H1 (cell line): ENCODE measurements at regions not wholly inside any gene's neighbourhood (a gene's known extent, or its start where the extent isn't known, plus 50 kb on each side); places are given as distances from the start of the nearest gene placed in this dataset.

Source experiments
- CTCF ChIA-PET: fragments of 300-600 bp; sonication (Branson Sonifier 250); formaldehyde crosslinking; loops from one replicate; lab custom pipeline; 2021; ENCODE audit not compliant: partially characterized antibody; lab: Charles Lee
- POLR2A ChIA-PET: fragments of 300-600 bp; sonication (Branson Sonifier 250); formaldehyde crosslinking; loops from one replicate; lab custom pipeline; 2021; ENCODE audit warnings: inconsistent platforms; ENCODE audit not compliant: partially characterized antibody; lab: Charles Lee
- DNase-seq, 2 experiments: peaks; one replicate each; pipeline versions ENCODE4 v3.0.0 to v3.0.0-alpha.2; 2010 to 2022; ENCODE audit warnings: low spot score in 2 of 2, low read depth in 1 of 2, mixed read lengths in 1 of 2
- FAIRE-seq: peaks from 2 replicates; lab custom pipeline; 2011; peaks lifted over from hg19 to GRCh38; lab: Jason Lieb, UNC
- H2AFZ ChIP-seq: 2 replicates; pipeline ENCODE4 v1.8.1; 2012; ENCODE audit warnings: low read length, inconsistent platforms
- H2AK5ac ChIP-seq: 2 replicates; pipeline ENCODE4 v1.6.1; 2013; ENCODE audit warnings: low read depth, low read length
- H2BK120ac ChIP-seq: replicated peaks from 2 replicates; pipeline ENCODE3; 2013; ENCODE audit warnings: low read depth, low read length, inconsistent platforms
- H2BK12ac ChIP-seq: 2 replicates; pipeline ENCODE4 v1.6.1; 2013; ENCODE audit warnings: low read depth, low read length
- H2BK15ac ChIP-seq: 2 replicates; pipeline ENCODE4 v1.6.1; 2013; ENCODE audit warnings: low read length
- H2BK20ac ChIP-seq: 2 replicates; pipeline ENCODE4 v1.6.1; 2013; ENCODE audit warnings: low read length
- H2BK5ac ChIP-seq: 2 replicates; pipeline ENCODE4 v1.6.1; 2013; ENCODE audit warnings: low read depth, low read length
- H3K14ac ChIP-seq: 2 replicates; pipeline ENCODE4 v1.6.1; 2013; ENCODE audit warnings: inconsistent platforms; ENCODE audit not compliant: insufficient read length
- H3K18ac ChIP-seq: 2 replicates; pipeline ENCODE4 v1.6.1; 2013; ENCODE audit warnings: low read length; ENCODE audit errors: extremely low read depth
- H3K23ac ChIP-seq: 2 replicates; pipeline ENCODE4 v1.6.1; 2013; ENCODE audit warnings: inconsistent platforms; ENCODE audit not compliant: insufficient read length
- H3K23me2 ChIP-seq: 2 replicates; pipeline ENCODE4 v1.6.1; 2013; ENCODE audit warnings: low read depth, low read length
- H3K27ac ChIP-seq: 2 replicates; pipeline ENCODE4 v1.6.1; 2011; ENCODE audit warnings: low read depth, low read length, inconsistent platforms
- H3K27me3 ChIP-seq, 4 experiments: replicated peaks in 1 of 4; 1 replicate in 1 of 4; 2 replicates in 3 of 4; pipeline versions ENCODE4 v1.6.1 to v1.8.1; 2011 to 2013; ENCODE audit warnings: low read length in 3 of 4, mild to moderate bottlenecking in 3 of 4, inconsistent platforms in 2 of 4, mixed read lengths in 2 of 4, moderate library complexity in 1 of 4; ENCODE audit not compliant: control insufficient read depth in 3 of 4, insufficient read depth in 3 of 4; ENCODE audit errors: extremely low read depth in 1 of 4
- H3K36me3 ChIP-seq, 4 experiments: 2 replicates each; pipeline versions ENCODE4 v1.6.1 to v1.8.1; 2011 to 2013; ENCODE audit warnings: mild to moderate bottlenecking in 4 of 4, low read length in 3 of 4, moderate library complexity in 2 of 4, control low read depth in 1 of 4, inconsistent platforms in 1 of 4; ENCODE audit not compliant: insufficient read depth in 4 of 4, control insufficient read depth in 2 of 4
- H3K4ac ChIP-seq: replicated peaks from 2 replicates; pipeline ENCODE3; 2013; ENCODE audit warnings: low read length, low read depth, mixed read lengths, inconsistent platforms; ENCODE audit not compliant: insufficient read length
- H3K4me1 ChIP-seq, 4 experiments: replicated peaks in 1 of 4; 1 replicate in 1 of 4; 2 replicates in 3 of 4; pipeline versions ENCODE4 v1.6.1 to v1.8.1; 2011 to 2013; ENCODE audit warnings: low read length in 3 of 4, inconsistent platforms in 2 of 4, mixed read lengths in 1 of 4; ENCODE audit not compliant: insufficient read depth in 4 of 4, control insufficient read depth in 3 of 4
- H3K4me2 ChIP-seq, 2 experiments: 2 replicates each; pipeline versions ENCODE4 v1.6.1 to v1.8.1; 2011 to 2013; ENCODE audit warnings: low read depth in 2 of 2, low read length in 2 of 2, control low read depth in 1 of 2, inconsistent platforms in 1 of 2, mild to moderate bottlenecking in 1 of 2; ENCODE audit not compliant: insufficient read depth in 1 of 2
- H3K4me3 ChIP-seq, 4 experiments: fragments of 200-600, 300-600 bp in 1 of 4; sonication (generic), shearing (Covaris generic), sonication (Bioruptor Twin) in 1 of 4; 2 replicates each; pipeline versions ENCODE4 v1.5.1 to v1.8.1; 2011 to 2016; ENCODE audit warnings: low read length in 4 of 4, low read depth in 3 of 4, control low read depth in 2 of 4, inconsistent platforms in 2 of 4, mild to moderate bottlenecking in 2 of 4, mixed read lengths in 1 of 4, moderate library complexity in 1 of 4; ENCODE audit not compliant: insufficient read depth in 2 of 4; ENCODE audit errors: extremely low read depth in 1 of 4
- H3K56ac ChIP-seq: replicated peaks from 2 replicates; pipeline ENCODE3; 2013; ENCODE audit warnings: low read depth, mild to moderate bottlenecking, mixed read lengths, low read length, inconsistent platforms; ENCODE audit not compliant: insufficient read length
- H3K79me1 ChIP-seq: 2 replicates; pipeline ENCODE4 v1.6.1; 2013; ENCODE audit warnings: low read depth, low read length, control low read depth
- H3K79me2 ChIP-seq, 2 experiments: 2 replicates each; pipeline versions ENCODE4 v1.6.1 to v1.8.1; 2012 to 2013; ENCODE audit warnings: low read length in 2 of 2, mild to moderate bottlenecking in 2 of 2, inconsistent platforms in 1 of 2; ENCODE audit not compliant: insufficient read depth in 2 of 2, control insufficient read depth in 1 of 2
- H3K9ac ChIP-seq, 4 experiments: replicated peaks in 1 of 4; 1 replicate in 1 of 4; 2 replicates in 3 of 4; pipeline versions ENCODE4 v1.6.1 to v1.8.1; 2011 to 2013; ENCODE audit warnings: low read depth in 3 of 4, low read length in 3 of 4, control low read depth in 2 of 4, mild to moderate bottlenecking in 2 of 4, moderate library complexity in 2 of 4, inconsistent platforms in 1 of 4; ENCODE audit errors: extremely low read depth in 1 of 4
- H3K9me3 ChIP-seq, 2 experiments: 2 replicates each; pipeline versions ENCODE4 v1.6.1 to v1.8.1; 2012 to 2013; ENCODE audit warnings: mild to moderate bottlenecking in 2 of 2, moderate library complexity in 2 of 2, control low read depth in 1 of 2, inconsistent platforms in 1 of 2, low read depth in 1 of 2, low read length in 1 of 2, mixed read lengths in 1 of 2; ENCODE audit not compliant: insufficient read depth in 2 of 2
- H4K20me1 ChIP-seq, 2 experiments: replicated peaks in 1 of 2; 2 replicates each; pipeline versions ENCODE3 to v1.8.1; 2011 to 2013; ENCODE audit warnings: inconsistent platforms in 2 of 2, low read length in 2 of 2, mild to moderate bottlenecking in 1 of 2; ENCODE audit not compliant: insufficient read depth in 2 of 2, control insufficient read depth in 1 of 2
- H4K5ac ChIP-seq: 2 replicates; pipeline ENCODE4 v1.6.1; 2013; ENCODE audit warnings: low read length, low read depth, mixed read lengths, inconsistent platforms; ENCODE audit not compliant: insufficient read length
- H4K8ac ChIP-seq: 2 replicates; pipeline ENCODE4 v1.8.0; 2013; ENCODE audit warnings: mild to moderate bottlenecking, moderate library complexity, low read length, inconsistent platforms; ENCODE audit not compliant: insufficient read depth; ENCODE audit errors: extremely low read depth
- H4K91ac ChIP-seq: replicated peaks from 2 replicates; pipeline ENCODE3; 2013; ENCODE audit warnings: low read length, mixed read lengths, inconsistent platforms; ENCODE audit not compliant: insufficient read length
- CHD1 ChIP-seq: IDR thresholded peaks from 2 replicates; pipeline ENCODE4 v1.6.1; 2012; ENCODE audit warnings: low read depth, low read length, improper control_type of control experiment
- JUN ChIP-seq: IDR thresholded peaks from 2 replicates; pipeline ENCODE4 v1.6.1; 2011; ENCODE audit warnings: low read depth, mild to moderate bottlenecking, improper control_type of control experiment, low read length
- KDM1A ChIP-seq: fragments of 200-600, 300-600 bp; sonication (generic); IDR thresholded peaks from 2 replicates; pipeline ENCODE4 v1.7.1; 2016; ENCODE audit warnings: mild to moderate bottlenecking, low read length, borderline replicate concordance
- RXRA ChIP-seq: IDR thresholded peaks from 2 replicates; pipeline ENCODE4 v1.6.1; 2011; ENCODE audit warnings: low read depth, mild to moderate bottlenecking, low read length, moderate library complexity; ENCODE audit not compliant: insufficient read depth
- SAP30 ChIP-seq: fragments of 300-600 bp; sonication (generic); IDR thresholded peaks from 2 replicates; pipeline ENCODE4 v1.7.1; 2012; ENCODE audit warnings: low read length, moderate library complexity, mild to moderate bottlenecking, inconsistent platforms; ENCODE audit not compliant: insufficient read depth, insufficient replicate concordance
- SIN3A ChIP-seq, 2 experiments: IDR thresholded peaks in 1 of 2; conservative IDR thresholded peaks in 1 of 2; 2 replicates each; pipeline ENCODE4 v1.6.1; 2011 to 2012; ENCODE audit warnings: low read length in 2 of 2, improper control_type of control experiment in 1 of 2, low read depth in 1 of 2, mild to moderate bottlenecking in 1 of 2
- SIX5 ChIP-seq: IDR thresholded peaks from 2 replicates; pipeline ENCODE4 v1.6.1; 2011; ENCODE audit warnings: mild to moderate bottlenecking, low read depth, low read length
- TAF7 ChIP-seq: optimal IDR thresholded peaks from 2 replicates; pipeline ENCODE3; 2011; ENCODE audit warnings: low read depth, mild to moderate bottlenecking, inconsistent platforms, low read length, moderate library complexity, borderline replicate concordance
- WGBS, 2 experiments: shearing (Covaris generic) in 1 of 2; methylation state at CpG; one replicate each; pipeline versions ENCODE4 v1.1.6 to v1.1.7; 2013 to 2015; ENCODE audit warnings: low lambda C conversion rate in 2 of 2, mixed read lengths in 2 of 2, inconsistent platforms in 1 of 2, low coverage in 1 of 2, missing lambda C conversion rate in 1 of 2; ENCODE audit not compliant: insufficient replicate concordance in 2 of 2, insufficient coverage in 1 of 2, insufficient read length in 1 of 2; ENCODE audit errors: extremely low coverage in 1 of 2, missing lambda C conversion rate in 1 of 2; 5-methylcytosine and 5-hydroxymethylcytosine counted together
- TF ChIP-seq, protein P1 (sequence below): IDR thresholded peaks from 2 replicates; pipeline ENCODE4 v1.6.1; 2012; ENCODE audit warnings: inconsistent platforms
- TF ChIP-seq, protein P2 (sequence below), 3 experiments: IDR thresholded peaks; 1 replicate in 2 of 3; 2 replicates in 1 of 3; pipeline versions ENCODE4 v1.5.1 to v1.6.1; 2011; ENCODE audit warnings: low read length in 3 of 3, mild to moderate bottlenecking in 3 of 3, inconsistent platforms in 2 of 3, low read depth in 1 of 3, moderate library complexity in 1 of 3; ENCODE audit not compliant: insufficient read depth in 1 of 3; ENCODE audit errors: control extremely low read depth in 1 of 3

- H2BK15ac ChIP-seq = no peak overlapping the region
- no peak overlapping the region for H3K9ac ChIP-seq
- H3K36me3 ChIP-seq = peaks cover 0 to 4% (median 0%) of the 10 kb centered on the region in 4 experiments; a peak in 1 of 8 replicates
- no peak overlapping the region for H2BK5ac ChIP-seq
- 92% methylated on average over 6 of the region's 6 CpGs; no CpG with 5 or more reads in 1 of the 2 experiments for WGBS, 2 experiments
- H4K8ac ChIP-seq = no peak overlapping the region; the same call in 1 of the 2 replicates
- no peaks in the 10 kb centered on the region for H3K79me1 ChIP-seq
- H3K9me3 ChIP-seq = peaks cover 19 to 26% of the 10 kb centered on the region in 2 experiments
- H4K91ac ChIP-seq = no peak overlapping the region
- H3K23me2 ChIP-seq = peaks cover 1% of the 10 kb centered on the region; the same call in 1 of the 2 replicates
- H2BK20ac ChIP-seq = peak overlapping the region; percentile 49; the same call in 1 of the 2 replicates
- H3K79me2 ChIP-seq = no peaks in the 10 kb centered on the region
- FAIRE-seq (no peak), DNase-seq (no peak)
- peak overlapping the region; percentile 24; the same call in 1 of the 2 replicates for H2AK5ac ChIP-seq
- H3K23ac ChIP-seq = no peak overlapping the region
- no peak overlapping the region for H3K56ac ChIP-seq
- ChIA-PET POLR2A (interaction anchor here (0.6 to 0.7 kb wide), 2 partner anchors 31 to 45 kb away, joined by 3 to 7 read pairs; no protein-coding TSS in a partner anchor), CTCF (interaction anchor here (0.7 kb wide), 1 partner anchor 72 kb away, joined by 3 read pairs; no protein-coding TSS in a partner anchor)
- no peak overlapping the region for H3K27ac ChIP-seq
- peaks cover 0 to 2% (median 0%) of the 10 kb centered on the region in 4 experiments; a peak in 2 of 7 replicates for H3K4me1 ChIP-seq
- H2BK12ac ChIP-seq = no peak overlapping the region
- no peak overlapping the region for H3K4me3 ChIP-seq
- H4K20me1 ChIP-seq = no peaks in the 10 kb centered on the region
- H3K14ac ChIP-seq = no peak overlapping the region
- no peak overlapping the region for H3K4ac ChIP-seq
- no peak overlapping the region for H3K4me2 ChIP-seq
- no peak overlapping the region for H4K5ac ChIP-seq
- H3K18ac ChIP-seq = no peak overlapping the region
- no peak overlapping the region; the same call in 1 of the 2 replicates for H2AFZ ChIP-seq
- no peaks in the 10 kb centered on the region for H3K27me3 ChIP-seq
- H2BK120ac ChIP-seq = no peak overlapping the region
- TF ChIP-seq, protein P1, sequence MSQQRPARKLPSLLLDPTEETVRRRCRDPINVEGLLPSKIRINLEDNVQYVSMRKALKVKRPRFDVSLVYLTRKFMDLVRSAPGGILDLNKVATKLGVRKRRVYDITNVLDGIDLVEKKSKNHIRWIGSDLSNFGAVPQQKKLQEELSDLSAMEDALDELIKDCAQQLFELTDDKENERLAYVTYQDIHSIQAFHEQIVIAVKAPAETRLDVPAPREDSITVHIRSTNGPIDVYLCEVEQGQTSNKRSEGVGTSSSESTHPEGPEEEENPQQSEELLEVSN = no peak
- no peak for TF ChIP-seq SIN3A (conservative IDR thresholded peaks at IDR 0.05 in 1 of 2, IDR thresholded peaks at IDR 0.05 in 1 of 2; ENCODE audit: low read depth in 1 of 2, low read length in 2 of 2)
- TF ChIP-seq, protein P2, sequence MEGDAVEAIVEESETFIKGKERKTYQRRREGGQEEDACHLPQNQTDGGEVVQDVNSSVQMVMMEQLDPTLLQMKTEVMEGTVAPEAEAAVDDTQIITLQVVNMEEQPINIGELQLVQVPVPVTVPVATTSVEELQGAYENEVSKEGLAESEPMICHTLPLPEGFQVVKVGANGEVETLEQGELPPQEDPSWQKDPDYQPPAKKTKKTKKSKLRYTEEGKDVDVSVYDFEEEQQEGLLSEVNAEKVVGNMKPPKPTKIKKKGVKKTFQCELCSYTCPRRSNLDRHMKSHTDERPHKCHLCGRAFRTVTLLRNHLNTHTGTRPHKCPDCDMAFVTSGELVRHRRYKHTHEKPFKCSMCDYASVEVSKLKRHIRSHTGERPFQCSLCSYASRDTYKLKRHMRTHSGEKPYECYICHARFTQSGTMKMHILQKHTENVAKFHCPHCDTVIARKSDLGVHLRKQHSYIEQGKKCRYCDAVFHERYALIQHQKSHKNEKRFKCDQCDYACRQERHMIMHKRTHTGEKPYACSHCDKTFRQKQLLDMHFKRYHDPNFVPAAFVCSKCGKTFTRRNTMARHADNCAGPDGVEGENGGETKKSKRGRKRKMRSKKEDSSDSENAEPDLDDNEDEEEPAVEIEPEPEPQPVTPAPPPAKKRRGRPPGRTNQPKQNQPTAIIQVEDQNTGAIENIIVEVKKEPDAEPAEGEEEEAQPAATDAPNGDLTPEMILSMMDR (IDR thresholded peaks at IDR 0.05; ENCODE audit: control extremely low read depth in 1 of 3, insufficient read depth in 1 of 3, low read depth in 1 of 3, low read length in 3 of 3) = no peak
- no peak for TF ChIP-seq CHD1
- TF ChIP-seq SIX5 = no peak
- TF ChIP-seq SAP30 = no peak
- TF ChIP-seq JUN = no peak
- no peak for TF ChIP-seq KDM1A
- no peak for TF ChIP-seq RXRA
- TF ChIP-seq TAF7 = no peak
Measured at GRCh38 chr7:138324941-138325340, 135.1 kb upstream of the TRIM24 start.
